ENCODE measurements at regions not wholly inside any gene's neighbourhood (a gene's known extent, or its start where the extent isn't known, plus 50 kb on each side); places are given as distances from the start of the nearest gene placed in this dataset.

GRCh38 chr1:175853681-175854080 lies 110.3 kb upstream of the TNR start:
- TF ChIP-seq POLR2A (IDR thresholded peaks at IDR 0.05; ENCODE audit: borderline replicate concordance, extremely low read depth, insufficient read depth, insufficient read length) (no peak), ZFX (IDR thresholded peaks at IDR 0.05) (no peak)
- intact Hi-C loops (cut with micrococcal nuclease): no loop called here
- H3K4me2 ChIP-seq (ENCODE audit: low read length): no peak overlapping the region
- CTCF ChIA-PET: no interaction called here
- RAD21 ChIA-PET (ENCODE audit: low non-redundant PET in 1 of 2, low total read pairs in 2 of 2, uncharacterized antibody in 2 of 2, unreplicated experiment in 2 of 2): no interaction called here
- H3K4me1 ChIP-seq (ENCODE audit: control insufficient read depth in 1 of 2, insufficient read depth in 2 of 2, low read length in 2 of 2): no peaks in the 10 kb centered on the region
- BruUV-seq (replicated peaks): no TSS peak
- peaks cover 77% of the 10 kb centered on the region for H3K27me3 ChIP-seq (ENCODE audit: insufficient read depth, low read length)
- H3K9ac ChIP-seq (ENCODE audit: low read length): no peak overlapping the region
- POLR2A ChIA-PET: no interaction called here
- H4K20me1 ChIP-seq (ENCODE audit: insufficient read depth): no peaks in the 10 kb centered on the region
- ATAC-seq (no peak), DNase-seq (ENCODE audit: low read depth, low spot score) (no peak)
- H3K9me3 ChIP-seq (ENCODE audit: control insufficient read depth in 1 of 2, insufficient read depth in 1 of 2, low read depth in 1 of 2, low read length in 2 of 2): no peaks in the 10 kb centered on the region
- H3K36me3 ChIP-seq (ENCODE audit: control insufficient read depth in 1 of 2, insufficient read depth in 2 of 2, low read length in 2 of 2): no peaks in the 10 kb centered on the region
- no peaks in the 10 kb centered on the region for H3K9me2 ChIP-seq (ENCODE audit: insufficient read depth)
- no peak overlapping the region for H2AFZ ChIP-seq (ENCODE audit: low read depth, low read length, poor library complexity, severe bottlenecking)
- H3K27ac ChIP-seq (ENCODE audit: low read depth, low read length): no peak overlapping the region
- H3K4me3 ChIP-seq (replicated peaks in 1 of 2; ENCODE audit: low read depth in 1 of 2, low read length in 2 of 2): no peak overlapping the region
- no peaks in the 10 kb centered on the region for H3K79me2 ChIP-seq (ENCODE audit: insufficient read depth, low read length)

- Histone ChIP-seq H3K4me3 (replicated peaks in 1 of 2; ENCODE audit: low read depth in 1 of 2, low read length in 2 of 2) (no peak overlapping the region), H3K4me1 (ENCODE audit: control insufficient read depth in 1 of 2, insufficient read depth in 2 of 2, low read length in 2 of 2) (no peaks in the 10 kb centered on the region), H4K20me1 (ENCODE audit: insufficient read depth) (no peaks in the 10 kb centered on the region), H3K27ac (ENCODE audit: low read depth, low read length) (no peak overlapping the region), H3K4me2 (ENCODE audit: low read length) (no peak overlapping the region), H3K9me3 (ENCODE audit: control insufficient read depth in 1 of 2, insufficient read depth in 1 of 2, low read depth in 1 of 2, low read length in 2 of 2) (no peaks in the 10 kb centered on the region), H3K27me3 (ENCODE audit: insufficient read depth, low read length) (peaks cover 73% of the 10 kb centered on the region), H3K9ac (ENCODE audit: low read length) (no peak overlapping the region), H3K36me3 (ENCODE audit: control insufficient read depth in 1 of 2, insufficient read depth in 2 of 2, low read length in 2 of 2) (no peaks in the 10 kb centered on the region), H3K9me2 (ENCODE audit: insufficient read depth) (no peaks in the 10 kb centered on the region), H3K79me2 (ENCODE audit: insufficient read depth, low read length) (no peaks in the 10 kb centered on the region), H2AFZ (ENCODE audit: low read depth, low read length, poor library complexity, severe bottlenecking) (no peak overlapping the region)
- intact Hi-C loops (cut with micrococcal nuclease): no loop called here
- DNase-seq (ENCODE audit: low read depth, low spot score) (no peak), ATAC-seq (no peak)
- ChIA-PET POLR2A (no interaction called here), RAD21 (ENCODE audit: low non-redundant PET in 1 of 2, low total read pairs in 2 of 2, uncharacterized antibody in 2 of 2, unreplicated experiment in 2 of 2) (no interaction called here), CTCF (no interaction called here)
- no TSS peak for BruUV-seq (replicated peaks)
- TF ChIP-seq POLR2AphosphoS5 (IDR thresholded peaks at IDR 0.05; ENCODE audit: low read depth, low read length) (no peak), ELF1 (IDR thresholded peaks at IDR 0.05; ENCODE audit: borderline replicate concordance, low read depth) (no peak), ZBTB33 (IDR thresholded peaks at IDR 0.05; ENCODE audit: extremely low read depth, insufficient replicate concordance, low read length) (no peak), JUND (IDR thresholded peaks at IDR 0.05) (no peak), SIN3A (IDR thresholded peaks at IDR 0.05; ENCODE audit: low read depth) (no peak), ZNF274 (IDR thresholded peaks at IDR 0.05; ENCODE audit: low read depth, low read length) (no peak), FOSL1 (IDR thresholded peaks at IDR 0.05; ENCODE audit: low read depth) (no peak), CTCF (IDR thresholded peaks at IDR 0.05 in 2 of 3, conservative IDR thresholded peaks at IDR 0.05 in 1 of 3; ENCODE audit: borderline replicate concordance in 1 of 3, insufficient read depth in 1 of 3, low read depth in 2 of 3, low read length in 2 of 3) (no peak), SP1 (IDR thresholded peaks at IDR 0.05; ENCODE audit: low read depth) (no peak)
- TF ChIP-seq, protein P1, sequence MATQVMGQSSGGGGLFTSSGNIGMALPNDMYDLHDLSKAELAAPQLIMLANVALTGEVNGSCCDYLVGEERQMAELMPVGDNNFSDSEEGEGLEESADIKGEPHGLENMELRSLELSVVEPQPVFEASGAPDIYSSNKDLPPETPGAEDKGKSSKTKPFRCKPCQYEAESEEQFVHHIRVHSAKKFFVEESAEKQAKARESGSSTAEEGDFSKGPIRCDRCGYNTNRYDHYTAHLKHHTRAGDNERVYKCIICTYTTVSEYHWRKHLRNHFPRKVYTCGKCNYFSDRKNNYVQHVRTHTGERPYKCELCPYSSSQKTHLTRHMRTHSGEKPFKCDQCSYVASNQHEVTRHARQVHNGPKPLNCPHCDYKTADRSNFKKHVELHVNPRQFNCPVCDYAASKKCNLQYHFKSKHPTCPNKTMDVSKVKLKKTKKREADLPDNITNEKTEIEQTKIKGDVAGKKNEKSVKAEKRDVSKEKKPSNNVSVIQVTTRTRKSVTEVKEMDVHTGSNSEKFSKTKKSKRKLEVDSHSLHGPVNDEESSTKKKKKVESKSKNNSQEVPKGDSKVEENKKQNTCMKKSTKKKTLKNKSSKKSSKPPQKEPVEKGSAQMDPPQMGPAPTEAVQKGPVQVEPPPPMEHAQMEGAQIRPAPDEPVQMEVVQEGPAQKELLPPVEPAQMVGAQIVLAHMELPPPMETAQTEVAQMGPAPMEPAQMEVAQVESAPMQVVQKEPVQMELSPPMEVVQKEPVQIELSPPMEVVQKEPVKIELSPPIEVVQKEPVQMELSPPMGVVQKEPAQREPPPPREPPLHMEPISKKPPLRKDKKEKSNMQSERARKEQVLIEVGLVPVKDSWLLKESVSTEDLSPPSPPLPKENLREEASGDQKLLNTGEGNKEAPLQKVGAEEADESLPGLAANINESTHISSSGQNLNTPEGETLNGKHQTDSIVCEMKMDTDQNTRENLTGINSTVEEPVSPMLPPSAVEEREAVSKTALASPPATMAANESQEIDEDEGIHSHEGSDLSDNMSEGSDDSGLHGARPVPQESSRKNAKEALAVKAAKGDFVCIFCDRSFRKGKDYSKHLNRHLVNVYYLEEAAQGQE (IDR thresholded peaks at IDR 0.05; ENCODE audit: low read depth): no peak
Measured at GRCh38 chr1:175851749-175852148, 108.4 kb upstream of the TNR start.
